ENCODE measurements at regions not wholly inside any gene's neighbourhood (a gene's known extent, or its start where the extent isn't known, plus 50 kb on each side); places are given as distances from the start of the nearest gene placed in this dataset.
"Not testable (repeated sequence)": the region's sequence is repeated elsewhere in the genome, so short reads cannot be mapped to it uniquely, and the experiment has no call there.

DNA sequence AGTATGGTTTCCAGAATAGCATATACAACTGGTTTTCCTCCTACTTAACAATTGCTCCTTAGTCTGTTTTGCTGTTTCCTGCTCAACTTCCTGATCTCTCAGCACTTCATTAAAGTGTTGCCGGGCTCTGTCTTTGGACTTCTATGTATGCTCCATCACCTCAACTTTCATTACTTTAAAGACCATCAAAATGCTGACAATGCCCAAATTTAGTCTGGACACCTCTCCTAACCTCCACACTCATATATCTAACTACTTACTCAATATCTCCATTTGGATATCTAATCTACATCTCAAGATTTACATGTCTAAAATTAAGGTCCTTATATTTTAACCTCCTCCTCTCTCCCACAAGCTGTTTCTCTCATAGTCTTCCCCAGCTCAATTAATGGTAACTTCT lies 54.4 kb upstream of the LGR5 start:
- Mint-ChIP-seq H3K27me3 (peaks cover 0 to 39% (median 10%) of the 10 kb centered on the region in 5 donors), H3K36me3 (peaks cover 0 to 5% (median 0%) of the 10 kb centered on the region in 5 donors), H3K4me3 (no peak overlapping the region), H3K27ac (no peak overlapping the region), H3K9me3 (peaks cover 0 to 9% (median 0%) of the 10 kb centered on the region in 11 donors), H3K4me1 (no peaks in the 10 kb centered on the region)
- DNase-seq (no peak), ATAC-seq (no peak)
- CTCF ChIA-PET = no interaction called here
- H3K27me3 ChIP-seq (ENCODE audit: control insufficient read depth in 2 of 2, insufficient read depth in 2 of 2, low read length in 2 of 2) = no peaks in the 10 kb centered on the region
- no peaks in the 10 kb centered on the region for H3K4me1 ChIP-seq (ENCODE audit: control insufficient read depth in 2 of 2, insufficient read depth in 2 of 2, low read length in 2 of 2)
- intact Hi-C loops (cut with micrococcal nuclease) = no loop called here
- no peaks in the 10 kb centered on the region for H3K36me3 ChIP-seq (ENCODE audit: control insufficient read depth in 2 of 3, insufficient read depth in 3 of 3, low read length in 3 of 3)
- no peak overlapping the region for H3K4me3 ChIP-seq (ENCODE audit: low read length)
- H3K27ac ChIP-seq (ENCODE audit: low read depth, low read length) = no peak overlapping the region
- H3K9me3 ChIP-seq (ENCODE audit: control insufficient read depth in 2 of 3, low read length in 3 of 3) = no peaks in the 10 kb centered on the region
- POLR2A ChIA-PET = no interaction called here

DNA sequence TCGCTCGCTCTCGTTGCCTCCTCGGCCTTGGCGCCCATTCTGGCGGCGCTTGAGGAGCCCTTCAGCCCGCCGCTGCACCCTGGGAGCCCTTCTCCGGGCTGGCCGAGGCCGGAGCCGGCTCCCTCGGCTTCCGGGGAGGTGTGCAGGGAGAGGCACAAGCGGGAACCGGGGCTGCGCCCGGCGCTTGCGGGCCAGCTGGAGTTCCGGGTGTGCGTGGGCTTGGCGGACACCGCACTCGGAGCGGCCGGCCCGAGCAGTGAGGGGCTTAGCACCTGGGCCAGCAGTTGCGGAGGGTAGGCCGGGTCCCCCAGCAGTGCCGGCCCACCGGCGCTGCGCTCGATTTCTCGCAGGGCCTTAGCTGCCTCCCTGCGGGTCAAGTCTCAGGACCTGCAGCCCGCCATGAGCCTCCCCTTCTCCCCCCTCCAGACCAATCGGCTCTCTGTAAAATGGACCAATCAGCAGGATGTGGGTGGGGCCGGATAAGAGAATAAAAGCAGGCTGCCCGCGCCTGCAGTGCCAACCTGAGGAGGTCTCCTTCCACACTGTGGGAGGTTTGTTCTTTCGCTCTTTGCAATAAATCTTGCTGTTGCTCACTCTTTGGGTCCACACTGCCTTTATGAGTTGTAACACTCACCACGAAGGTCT lies 62.8 kb upstream of the LGR5 start:
- H3K4me3 Mint-ChIP-seq; intact Hi-C loops (cut with micrococcal nuclease); H3K4me1 Mint-ChIP-seq; H3K4me1 ChIP-seq (ENCODE audit: control insufficient read depth in 2 of 2, insufficient read depth in 2 of 2, low read length in 2 of 2); H3K36me3 ChIP-seq (ENCODE audit: control insufficient read depth in 2 of 3, insufficient read depth in 3 of 3, low read length in 3 of 3); POLR2A ChIA-PET; H3K27ac Mint-ChIP-seq; CTCF ChIA-PET; ATAC-seq; H3K9me3 Mint-ChIP-seq; H3K4me3 ChIP-seq (ENCODE audit: low read length); H3K27me3 ChIP-seq (ENCODE audit: control insufficient read depth in 2 of 2, insufficient read depth in 2 of 2, low read length in 2 of 2); H3K36me3 Mint-ChIP-seq; H3K9me3 ChIP-seq (ENCODE audit: control insufficient read depth in 2 of 3, low read length in 3 of 3); DNase-seq; H3K27ac ChIP-seq (ENCODE audit: low read depth, low read length): not testable (repeated sequence)
- H3K27me3 Mint-ChIP-seq = peaks cover 0 to 15% (median 4%) of the 10 kb centered on the region in 5 donors

DNA sequence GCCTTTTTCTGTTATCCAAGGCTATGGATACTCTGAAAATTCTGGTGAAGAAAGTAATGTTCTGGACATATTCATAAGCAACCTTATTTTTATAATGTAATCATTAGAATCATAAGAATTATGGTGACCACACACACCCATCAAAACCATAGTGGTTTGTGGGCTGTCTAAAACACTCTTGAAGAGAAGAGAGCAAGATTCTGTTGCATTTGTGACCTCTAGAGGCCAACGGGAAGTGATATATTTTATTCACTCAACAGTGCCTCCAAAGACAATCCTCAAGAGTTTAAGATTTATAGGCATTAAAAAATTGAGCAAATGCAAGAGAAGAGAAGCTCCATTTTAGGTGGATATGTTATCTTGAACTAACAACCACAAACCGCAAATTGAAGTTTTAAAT lies 68.5 kb upstream of the LGR5 start:
- peaks cover 0 to 5% (median 0%) of the 10 kb centered on the region in 5 donors for H3K27me3 Mint-ChIP-seq
- ATAC-seq = no peak
- no peak overlapping the region for H3K4me3 Mint-ChIP-seq
- H3K4me3 ChIP-seq (ENCODE audit: low read length) = no peak overlapping the region
- no peaks in the 10 kb centered on the region for H3K27me3 ChIP-seq (ENCODE audit: control insufficient read depth in 2 of 2, insufficient read depth in 2 of 2, low read length in 2 of 2)
- H3K36me3 ChIP-seq (ENCODE audit: control insufficient read depth in 2 of 3, insufficient read depth in 3 of 3, low read length in 3 of 3) = no peaks in the 10 kb centered on the region
- ChIA-PET CTCF (no interaction called here), POLR2A (no interaction called here)
- no peaks in the 10 kb centered on the region for H3K9me3 ChIP-seq (ENCODE audit: control insufficient read depth in 2 of 3, low read length in 3 of 3)
- intact Hi-C loops (cut with micrococcal nuclease) = no loop called here
- no peak for DNase-seq
- no peak overlapping the region for H3K27ac Mint-ChIP-seq
- no peaks in the 10 kb centered on the region for H3K36me3 Mint-ChIP-seq
- no peaks in the 10 kb centered on the region for H3K4me1 Mint-ChIP-seq
- no peak overlapping the region for H3K27ac ChIP-seq (ENCODE audit: low read depth, low read length)
- no peaks in the 10 kb centered on the region for H3K4me1 ChIP-seq (ENCODE audit: control insufficient read depth in 2 of 2, insufficient read depth in 2 of 2, low read length in 2 of 2)
- no peaks in the 10 kb centered on the region for H3K9me3 Mint-ChIP-seq

DNA sequence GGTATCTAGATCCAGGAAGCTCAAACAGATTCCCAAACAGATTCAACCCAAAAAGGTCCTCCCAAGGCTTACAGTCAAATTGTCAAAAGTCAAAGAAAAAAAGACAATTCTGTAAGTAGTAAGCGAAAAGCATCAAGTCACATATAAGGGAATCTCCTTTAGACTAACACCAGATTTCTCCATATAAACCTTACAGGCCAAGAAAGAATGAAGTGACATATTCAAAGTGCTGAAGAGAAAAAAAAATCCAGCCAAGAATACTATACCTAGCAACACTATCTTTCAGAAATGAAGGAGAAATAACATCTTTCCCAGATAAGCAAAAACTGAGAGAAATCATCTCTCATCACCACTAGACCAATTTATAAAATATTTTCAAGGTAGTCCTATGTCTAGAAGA lies 79.6 kb upstream of the LGR5 start:
- POLR2A ChIA-PET = no interaction called here
- Mint-ChIP-seq H3K27ac (no peak overlapping the region), H3K4me3 (no peak overlapping the region), H3K27me3 (peaks cover 0 to 7% (median 2%) of the 10 kb centered on the region in 5 donors), H3K9me3 (peaks cover 0 to 34% (median 21%) of the 10 kb centered on the region in 11 donors), H3K36me3 (no peaks in the 10 kb centered on the region), H3K4me1 (no peaks in the 10 kb centered on the region)
- H3K4me1 ChIP-seq (ENCODE audit: control insufficient read depth in 2 of 2, insufficient read depth in 2 of 2, low read length in 2 of 2) = no peaks in the 10 kb centered on the region
- H3K27me3 ChIP-seq (ENCODE audit: control insufficient read depth in 2 of 2, insufficient read depth in 2 of 2, low read length in 2 of 2) = no peaks in the 10 kb centered on the region
- no peak for DNase-seq
- H3K9me3 ChIP-seq (ENCODE audit: control insufficient read depth in 2 of 3, low read length in 3 of 3) = no peaks in the 10 kb centered on the region
- ATAC-seq = no peak
- CTCF ChIA-PET = no interaction called here
- no peak overlapping the region for H3K4me3 ChIP-seq (ENCODE audit: low read length)
- H3K36me3 ChIP-seq (ENCODE audit: control insufficient read depth in 2 of 3, insufficient read depth in 3 of 3, low read length in 3 of 3) = no peaks in the 10 kb centered on the region
- intact Hi-C loops (cut with micrococcal nuclease) = no loop called here
- H3K27ac ChIP-seq (ENCODE audit: low read depth, low read length) = no peak overlapping the region

DNA sequence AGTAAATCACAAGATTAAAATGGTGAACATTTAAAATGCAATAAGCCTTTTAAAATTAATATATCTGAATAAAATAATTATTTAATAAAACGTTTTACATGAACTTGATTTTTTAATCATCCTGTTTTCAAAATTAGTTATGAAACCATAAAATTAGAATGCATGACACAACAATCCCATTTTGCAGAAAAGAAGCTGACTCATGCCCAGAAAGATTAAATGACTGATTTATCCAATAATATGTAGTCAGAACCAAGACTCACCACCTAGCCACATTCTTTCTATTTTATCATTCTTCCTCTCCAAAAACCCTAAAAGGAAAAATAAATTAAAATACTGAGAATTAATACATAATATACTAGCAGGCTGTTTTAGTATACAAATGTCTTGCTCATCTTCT lies 83.0 kb upstream of the LGR5 start:
- H3K36me3 Mint-ChIP-seq = no peaks in the 10 kb centered on the region
- intact Hi-C loops (cut with micrococcal nuclease) = no loop called here
- H3K9me3 ChIP-seq (ENCODE audit: control insufficient read depth in 2 of 3, low read length in 3 of 3) = no peaks in the 10 kb centered on the region
- peaks cover 0 to 16% (median 0%) of the 10 kb centered on the region in 5 donors for H3K27me3 Mint-ChIP-seq
- no peak overlapping the region for H3K4me3 ChIP-seq (ENCODE audit: low read length)
- no peak overlapping the region for H3K27ac ChIP-seq (ENCODE audit: low read depth, low read length)
- no peak overlapping the region for H3K4me3 Mint-ChIP-seq
- CTCF ChIA-PET = no interaction called here
- no peaks in the 10 kb centered on the region for H3K36me3 ChIP-seq (ENCODE audit: control insufficient read depth in 2 of 3, insufficient read depth in 3 of 3, low read length in 3 of 3)
- no peaks in the 10 kb centered on the region for H3K4me1 Mint-ChIP-seq
- peaks cover 3 to 28% (median 16%) of the 10 kb centered on the region in 11 donors for H3K9me3 Mint-ChIP-seq
- H3K27me3 ChIP-seq (ENCODE audit: control insufficient read depth in 2 of 2, insufficient read depth in 2 of 2, low read length in 2 of 2) = no peaks in the 10 kb centered on the region
- no peak overlapping the region for H3K27ac Mint-ChIP-seq
- no peaks in the 10 kb centered on the region for H3K4me1 ChIP-seq (ENCODE audit: control insufficient read depth in 2 of 2, insufficient read depth in 2 of 2, low read length in 2 of 2)
- POLR2A ChIA-PET = no interaction called here
- ATAC-seq (no peak), DNase-seq (no peak)

DNA sequence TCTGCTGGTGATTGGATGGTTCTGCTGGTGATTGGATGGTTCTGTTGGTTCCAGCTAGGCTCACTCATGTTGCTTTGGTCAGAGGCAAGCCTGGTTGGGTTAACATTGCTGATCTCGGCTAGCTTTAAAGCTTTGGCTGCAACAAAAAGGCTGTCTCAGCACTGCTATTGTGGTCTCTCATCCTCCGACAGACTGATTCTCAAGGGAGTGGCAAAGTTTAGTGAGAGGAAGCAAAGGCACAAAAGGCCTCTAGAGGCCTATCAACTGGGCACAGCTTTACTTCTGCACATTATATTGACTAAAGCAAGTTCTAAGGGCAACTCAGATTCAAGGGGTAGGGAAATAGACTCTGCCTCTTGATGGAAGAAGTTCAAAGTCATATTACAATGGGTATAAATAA lies 84.7 kb upstream of the LGR5 start:
- Mint-ChIP-seq H3K27ac (no peak overlapping the region), H3K27me3 (peaks cover 0 to 27% (median 8%) of the 10 kb centered on the region in 5 donors), H3K36me3 (no peaks in the 10 kb centered on the region), H3K4me1 (no peaks in the 10 kb centered on the region), H3K9me3 (peaks cover 0 to 16% (median 8%) of the 10 kb centered on the region in 11 donors), H3K4me3 (no peak overlapping the region)
- H3K4me3 ChIP-seq (ENCODE audit: low read length) = no peak overlapping the region
- ATAC-seq (no peak), DNase-seq (no peak)
- ChIA-PET CTCF (no interaction called here), POLR2A (no interaction called here)
- no peaks in the 10 kb centered on the region for H3K4me1 ChIP-seq (ENCODE audit: control insufficient read depth in 2 of 2, insufficient read depth in 2 of 2, low read length in 2 of 2)
- no peaks in the 10 kb centered on the region for H3K36me3 ChIP-seq (ENCODE audit: control insufficient read depth in 2 of 3, insufficient read depth in 3 of 3, low read length in 3 of 3)
- no peak overlapping the region for H3K27ac ChIP-seq (ENCODE audit: low read depth, low read length)
- intact Hi-C loops (cut with micrococcal nuclease) = no loop called here
- H3K27me3 ChIP-seq (ENCODE audit: control insufficient read depth in 2 of 2, insufficient read depth in 2 of 2, low read length in 2 of 2) = no peaks in the 10 kb centered on the region
- no peaks in the 10 kb centered on the region for H3K9me3 ChIP-seq (ENCODE audit: control insufficient read depth in 2 of 3, low read length in 3 of 3)

DNA sequence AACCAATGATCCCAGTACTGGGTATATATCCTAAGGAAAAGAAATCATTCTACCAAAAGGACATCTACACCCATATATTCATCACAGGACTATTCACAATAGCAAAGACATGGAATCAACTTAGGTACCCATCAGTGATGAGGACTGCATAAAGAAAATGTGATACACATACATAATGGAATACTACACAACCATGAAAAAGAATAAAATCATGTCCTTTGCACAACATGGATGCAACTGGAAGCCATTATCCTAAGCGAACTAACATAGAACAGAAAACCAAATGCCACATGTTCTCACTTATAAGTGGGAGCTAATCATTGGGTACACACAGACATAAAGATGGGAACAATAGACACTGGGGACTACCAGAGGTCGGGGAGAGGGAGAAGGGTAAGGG lies 86.0 kb upstream of the LGR5 start:
- no peak overlapping the region for H3K27ac Mint-ChIP-seq
- H3K4me3 Mint-ChIP-seq = no peak overlapping the region
- peaks cover 0 to 12% (median 2%) of the 10 kb centered on the region in 11 donors for H3K9me3 Mint-ChIP-seq
- no peak for DNase-seq
- Histone ChIP-seq H3K27me3 (ENCODE audit: control insufficient read depth in 2 of 2, insufficient read depth in 2 of 2, low read length in 2 of 2) (no peaks in the 10 kb centered on the region), H3K27ac (ENCODE audit: low read depth, low read length) (no peak overlapping the region), H3K9me3 (ENCODE audit: control insufficient read depth in 2 of 3, low read length in 3 of 3) (no peaks in the 10 kb centered on the region), H3K36me3 (ENCODE audit: control insufficient read depth in 2 of 3, insufficient read depth in 3 of 3, low read length in 3 of 3) (no peaks in the 10 kb centered on the region), H3K4me1 (ENCODE audit: control insufficient read depth in 2 of 2, insufficient read depth in 2 of 2, low read length in 2 of 2) (no peaks in the 10 kb centered on the region), H3K4me3 (ENCODE audit: low read length) (no peak overlapping the region)
- POLR2A ChIA-PET = no interaction called here
- CTCF ChIA-PET = no interaction called here
- H3K27me3 Mint-ChIP-seq = peaks cover 0 to 34% (median 15%) of the 10 kb centered on the region in 5 donors
- no peak for ATAC-seq
- no peaks in the 10 kb centered on the region for H3K4me1 Mint-ChIP-seq
- intact Hi-C loops (cut with micrococcal nuclease) = no loop called here
- H3K36me3 Mint-ChIP-seq = no peaks in the 10 kb centered on the region
